GM12872 (cell line): ENCODE measurements at regions not wholly inside any gene's neighbourhood (a gene's known extent, or its start where the extent isn't known, plus 50 kb on each side); places are given as distances from the start of the nearest gene placed in this dataset.

Experiments used
- TF ChIP-seq, protein P1 (sequence below): IDR thresholded peaks from 3 replicates; pipeline ENCODE4 v1.5.1; 2011; ENCODE audit warnings: low read depth, mild to moderate bottlenecking, low read length, moderate library complexity; ENCODE audit not compliant: insufficient read depth

GRCh38 chr1:186605762-186606350, 74.4 kb downstream of the PTGS2 start:
- TF ChIP-seq, protein P1, sequence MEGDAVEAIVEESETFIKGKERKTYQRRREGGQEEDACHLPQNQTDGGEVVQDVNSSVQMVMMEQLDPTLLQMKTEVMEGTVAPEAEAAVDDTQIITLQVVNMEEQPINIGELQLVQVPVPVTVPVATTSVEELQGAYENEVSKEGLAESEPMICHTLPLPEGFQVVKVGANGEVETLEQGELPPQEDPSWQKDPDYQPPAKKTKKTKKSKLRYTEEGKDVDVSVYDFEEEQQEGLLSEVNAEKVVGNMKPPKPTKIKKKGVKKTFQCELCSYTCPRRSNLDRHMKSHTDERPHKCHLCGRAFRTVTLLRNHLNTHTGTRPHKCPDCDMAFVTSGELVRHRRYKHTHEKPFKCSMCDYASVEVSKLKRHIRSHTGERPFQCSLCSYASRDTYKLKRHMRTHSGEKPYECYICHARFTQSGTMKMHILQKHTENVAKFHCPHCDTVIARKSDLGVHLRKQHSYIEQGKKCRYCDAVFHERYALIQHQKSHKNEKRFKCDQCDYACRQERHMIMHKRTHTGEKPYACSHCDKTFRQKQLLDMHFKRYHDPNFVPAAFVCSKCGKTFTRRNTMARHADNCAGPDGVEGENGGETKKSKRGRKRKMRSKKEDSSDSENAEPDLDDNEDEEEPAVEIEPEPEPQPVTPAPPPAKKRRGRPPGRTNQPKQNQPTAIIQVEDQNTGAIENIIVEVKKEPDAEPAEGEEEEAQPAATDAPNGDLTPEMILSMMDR = peak; percentile 86

DNA sequence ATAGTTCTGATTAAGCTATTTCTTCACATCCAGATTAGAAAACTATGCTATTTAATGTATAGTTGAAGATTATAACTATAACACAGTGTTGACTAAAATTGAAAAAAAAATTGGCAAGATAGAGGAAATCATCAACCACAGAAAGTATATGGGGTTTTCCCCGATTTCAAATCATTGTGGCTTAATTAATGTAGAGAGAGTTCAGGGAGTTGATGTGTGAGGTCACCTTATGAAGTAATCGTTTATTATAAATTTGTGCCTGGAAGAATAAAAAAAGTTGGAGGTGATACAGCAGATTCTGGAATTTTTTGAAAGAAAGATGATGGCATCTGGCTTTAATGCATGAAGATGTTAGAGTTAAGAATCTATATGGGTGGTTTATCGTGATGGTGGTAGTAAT, 84.3 kb downstream of the PTGS2 start:
- TF ChIP-seq, protein P1 = no peak

DNA sequence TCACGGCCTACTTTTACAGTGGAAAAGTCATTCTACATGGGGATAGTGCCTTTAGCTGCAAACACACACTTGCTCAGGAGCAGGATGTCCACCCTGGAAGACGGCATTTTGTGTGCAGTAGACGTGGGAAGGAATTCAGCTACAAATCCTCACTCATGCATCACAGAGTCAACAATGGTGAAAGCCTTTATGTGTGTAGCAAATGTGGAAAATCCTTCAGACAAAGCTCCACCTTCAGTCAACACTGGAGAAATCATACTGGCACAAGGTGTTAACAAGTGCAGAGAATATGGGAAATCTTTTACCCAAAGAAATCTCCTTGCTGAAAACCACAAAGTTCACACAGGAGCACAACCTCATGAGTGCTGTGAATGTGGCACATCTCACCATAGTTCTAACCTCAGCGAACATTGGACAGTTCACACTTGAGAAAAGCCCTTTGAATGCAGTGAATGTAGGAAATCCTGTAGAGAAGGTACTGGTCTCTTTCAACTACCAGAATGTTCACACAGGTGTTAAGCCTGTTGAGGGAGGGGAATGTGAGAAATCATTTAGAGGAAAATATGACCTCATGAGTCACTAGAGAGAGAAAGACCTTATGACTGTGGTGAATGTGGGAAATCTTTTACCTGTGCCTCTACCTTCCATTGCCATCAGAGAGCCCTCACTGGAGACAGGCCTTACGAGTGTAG, 101.8 kb downstream of the PTGS2 start:
- TF ChIP-seq, protein P1 = no peak

GRCh38 chr1:186577633-186578032, 102.6 kb downstream of the PTGS2 start:
- TF ChIP-seq, protein P1 = no peak

DNA sequence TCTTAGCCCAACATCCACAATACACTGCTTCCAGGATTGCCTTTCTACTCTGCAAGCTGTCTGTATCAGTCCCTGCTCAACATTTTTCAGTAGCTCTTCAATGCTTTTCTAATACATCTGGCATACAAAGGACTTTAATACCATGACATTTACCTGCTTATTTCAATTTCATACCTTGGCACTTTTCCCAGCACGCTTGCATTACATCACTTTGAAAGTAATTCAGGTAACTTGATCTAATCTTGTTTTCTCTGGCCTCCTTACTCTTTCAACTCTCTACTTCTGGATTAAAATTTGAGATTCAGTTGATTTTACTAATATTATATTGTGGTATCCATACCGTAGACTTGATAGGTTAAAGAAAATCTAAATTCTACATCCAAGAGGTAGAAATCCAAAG, 103.0 kb downstream of the PTGS2 start:
- TF ChIP-seq, protein P1 = no peak

GRCh38 chr1:186575348-186575747, 104.9 kb downstream of the PTGS2 start:
- TF ChIP-seq, protein P1 = no peak

GRCh38 chr1:186574926-186575325, 105.3 kb downstream of the PTGS2 start:
- TF ChIP-seq, protein P1 = no peak
